Hepatic stellate cell (primary cell): ENCODE measurements at regions not wholly inside any gene's neighbourhood (a gene's known extent, or its start where the extent isn't known, plus 50 kb on each side); places are given as distances from the start of the nearest gene placed in this dataset.
"Not testable (repeated sequence)": the region's sequence is repeated elsewhere in the genome, so short reads cannot be mapped to it uniquely, and the experiment has no call there.

Experiments used
- DNase-seq: peaks from one replicate; pipeline ENCODE4 v3.0.0; 2011; ENCODE audit warnings: low spot score

- DNase-seq, result no peak
These were observed 1191.1 kb downstream of the NCAM2 start for GRCh38 chr21:22189278-22189677.

- DNase-seq, result no peak
These were observed 1193.4 kb downstream of the NCAM2 start for GRCh38 chr21:22191581-22191980.

GRCh38 chr21:22192766-22193165 lies 1194.6 kb downstream of the NCAM2 start:
- no peak for DNase-seq

GRCh38 chr21:22194986-22195385 lies 1196.8 kb downstream of the NCAM2 start:
- DNase-seq, result not testable (repeated sequence)

GRCh38 chr21:22200378-22201092 lies 1202.3 kb downstream of the NCAM2 start:
- DNase-seq, result no peak

- DNase-seq, result no peak
These were observed 1202.9 kb downstream of the NCAM2 start for GRCh38 chr21:22201126-22201525.

GRCh38 chr21:22201669-22202068 lies 1203.5 kb downstream of the NCAM2 start:
- no peak for DNase-seq

- DNase-seq, result no peak
These were observed 1211.1 kb downstream of the NCAM2 start for GRCh38 chr21:22209304-22209700.

GRCh38 chr21:22211943-22212342 lies 1213.7 kb downstream of the NCAM2 start:
- no peak for DNase-seq

- DNase-seq, result no peak
These were observed 1225.2 kb downstream of the NCAM2 start for GRCh38 chr21:22223385-22223784.

- DNase-seq, result no peak
These were observed 1226.1 kb downstream of the NCAM2 start for GRCh38 chr21:22224261-22224660.

- DNase-seq, result no peak
These were observed 1227.1 kb downstream of the NCAM2 start for GRCh38 chr21:22225299-22225698.

- DNase-seq, result no peak
These were observed 1232.8 kb downstream of the NCAM2 start for GRCh38 chr21:22231013-22231412.

GRCh38 chr21:22235866-22236590 lies 1237.8 kb downstream of the NCAM2 start:
- no peak for DNase-seq

GRCh38 chr21:22244516-22244915 lies 1246.3 kb downstream of the NCAM2 start:
- no peak for DNase-seq

GRCh38 chr21:22250355-22250754 lies 1252.1 kb downstream of the NCAM2 start:
- DNase-seq, result no peak

- DNase-seq, result no peak
These were observed 1255.6 kb downstream of the NCAM2 start for GRCh38 chr21:22253761-22254160.

GRCh38 chr21:22258821-22259220 lies 1260.6 kb downstream of the NCAM2 start:
- DNase-seq, result no peak

- DNase-seq, result no peak
These were observed 1262.1 kb downstream of the NCAM2 start for GRCh38 chr21:22260274-22260673.

- DNase-seq, result no peak
These were observed 1265.7 kb downstream of the NCAM2 start for GRCh38 chr21:22263890-22264289.

- no peak for DNase-seq
These were observed 1279.1 kb downstream of the NCAM2 start for GRCh38 chr21:22277341-22277740.

- no peak for DNase-seq
These were observed 1280.2 kb downstream of the NCAM2 start for GRCh38 chr21:22278366-22278765.

- DNase-seq, result no peak
These were observed 1282.6 kb downstream of the NCAM2 start for GRCh38 chr21:22280851-22281250.
